Natural killer cell treated with Interleukin-12 subunit alpha and Interleukin-12 subunit beta and Interleukin-15 and Interleukin-18, amount 100 ng/mL, for 72 hours (primary cell): ENCODE measurements at regions not wholly inside any gene's neighbourhood (a gene's known extent, or its start where the extent isn't known, plus 50 kb on each side); places are given as distances from the start of the nearest gene placed in this dataset.

Experiments used
- ATAC-seq, 2 donors: fragments of 150-1000 bp; cut with Tn5 transposase in 1 of 2; sonication (Bioruptor Pico), chemical (Tn5 transposase) in 1 of 2; 2 replicates each; pipeline ENCODE4 v1.10.0; 2021
- DNase-seq: peaks from one replicate; pipeline ENCODE4 v3.0.0; 2022; ENCODE audit warnings: low spot score
- H3K27ac Mint-ChIP-seq, 2 donors: 1 replicate in 1 of 2; 2 replicates in 1 of 2; pipeline ENCODE4 v1.8.0; 2022; ENCODE audit warnings: mixed read lengths in 2 of 2, mild to moderate bottlenecking in 1 of 2, moderate library complexity in 1 of 2
- H3K27me3 Mint-ChIP-seq, 2 donors: 1 replicate in 1 of 2; 2 replicates in 1 of 2; pipeline ENCODE4 v1.8.0; 2022; ENCODE audit warnings: mixed read lengths in 2 of 2
- H3K36me3 Mint-ChIP-seq: one replicate; pipeline ENCODE4 v1.8.0; 2022; ENCODE audit warnings: mixed read lengths
- H3K4me1 Mint-ChIP-seq, 2 donors: 1 replicate in 1 of 2; 2 replicates in 1 of 2; pipeline ENCODE4 v1.8.0; 2022; ENCODE audit warnings: low read depth in 2 of 2, mixed read lengths in 2 of 2, mild to moderate bottlenecking in 1 of 2
- H3K4me3 Mint-ChIP-seq: one replicate; pipeline ENCODE4 v1.8.0; 2022; ENCODE audit warnings: mixed read lengths
- H3K9me3 Mint-ChIP-seq: 2 replicates; pipeline ENCODE4 v1.8.0; 2022; ENCODE audit warnings: mixed read lengths

DNA sequence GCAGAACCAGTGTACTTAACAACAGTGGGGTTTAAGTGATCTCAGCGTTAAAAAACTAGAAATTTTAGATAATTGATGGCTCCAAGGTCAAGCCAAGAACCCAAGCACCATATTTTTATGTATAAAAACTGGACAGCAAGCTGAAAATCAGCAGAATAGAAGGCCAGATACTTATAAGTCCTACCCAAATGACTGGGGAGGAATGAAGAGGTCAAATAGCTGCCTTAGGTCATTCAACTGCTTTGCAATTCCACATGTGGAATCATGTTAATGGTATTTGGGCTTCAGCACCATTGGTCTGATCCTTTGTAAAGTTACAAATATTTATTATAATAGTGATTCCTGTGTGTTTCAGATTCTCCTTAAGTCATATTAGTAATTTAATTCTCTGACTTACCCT, 108.4 kb downstream of the FAT3 start:
- Mint-ChIP-seq H3K4me1 (no peaks in the 10 kb centered on the region), H3K9me3 (peaks cover 4% of the 10 kb centered on the region), H3K4me3 (no peak overlapping the region), H3K36me3 (no peaks in the 10 kb centered on the region), H3K27me3 (no peaks in the 10 kb centered on the region), H3K27ac (no peak overlapping the region)
- DNase-seq (no peak), ATAC-seq (no peak)

- DNase-seq: no peak
- Mint-ChIP-seq H3K36me3 (no peaks in the 10 kb centered on the region), H3K27me3 (no peaks in the 10 kb centered on the region), H3K27ac (no peak overlapping the region), H3K4me3 (no peak overlapping the region), H3K9me3 (peaks cover 14% of the 10 kb centered on the region), H3K4me1 (no peaks in the 10 kb centered on the region)
- ATAC-seq: no peak
These were observed 116.2 kb downstream of the FAT3 start for GRCh38 chr11:92340839-92341238.

DNA sequence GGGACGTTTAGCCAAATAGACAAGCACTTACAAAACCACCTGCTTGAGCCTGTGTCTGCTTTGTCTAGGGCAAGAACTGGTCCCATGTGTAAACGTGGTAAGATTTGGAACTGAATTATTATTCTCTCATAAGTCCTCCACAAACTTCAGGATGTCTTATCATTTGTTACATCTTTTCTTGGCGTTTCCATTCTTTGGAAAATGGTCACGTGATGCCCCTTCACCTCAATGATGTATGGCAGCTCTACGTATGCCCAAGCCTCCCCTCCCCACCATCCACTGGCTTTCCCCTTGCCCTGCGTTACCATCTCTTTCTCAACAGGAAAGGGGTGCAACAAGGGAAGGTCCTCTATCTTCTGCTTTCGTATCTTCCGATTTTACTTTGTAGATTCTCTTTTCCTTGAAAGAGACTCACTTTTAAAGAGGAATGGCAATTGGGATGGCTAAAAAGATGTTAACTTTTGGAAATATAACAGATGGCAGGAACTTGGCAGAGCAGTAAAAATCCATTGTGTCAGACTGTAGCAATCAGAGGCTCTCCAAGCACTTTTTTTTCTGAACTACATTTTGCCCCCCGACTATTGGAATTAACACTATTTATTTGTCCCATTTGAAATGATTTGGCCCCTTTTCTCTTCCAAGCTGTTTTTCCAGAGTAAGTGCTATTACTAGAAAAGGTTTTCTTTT, 117.6 kb downstream of the FAT3 start:
- no peak for DNase-seq
- Mint-ChIP-seq H3K9me3 (peaks cover 16% of the 10 kb centered on the region), H3K27ac (no peak overlapping the region)

GRCh38 chr11:92342886-92343285, 118.3 kb downstream of the FAT3 start:
- Mint-ChIP-seq H3K4me3 (no peak overlapping the region), H3K9me3 (peaks cover 18% of the 10 kb centered on the region), H3K36me3 (no peaks in the 10 kb centered on the region), H3K27ac (no peak overlapping the region), H3K4me1 (no peaks in the 10 kb centered on the region), H3K27me3 (no peaks in the 10 kb centered on the region)
- ATAC-seq (no peak), DNase-seq (no peak)

More for the DNA sequence above, 117.6 kb downstream of the FAT3 start:
- no peak for ATAC-seq
- Mint-ChIP-seq H3K27me3 (no peaks in the 10 kb centered on the region), H3K36me3 (no peaks in the 10 kb centered on the region), H3K4me3 (no peak overlapping the region), H3K4me1 (no peaks in the 10 kb centered on the region)

- ATAC-seq (no peak), DNase-seq (no peak)
- no peaks in the 10 kb centered on the region for H3K4me1 Mint-ChIP-seq
- H3K4me3 Mint-ChIP-seq: no peak overlapping the region
- H3K9me3 Mint-ChIP-seq: peaks cover 13% of the 10 kb centered on the region
- no peaks in the 10 kb centered on the region for H3K27me3 Mint-ChIP-seq
- no peaks in the 10 kb centered on the region for H3K36me3 Mint-ChIP-seq
- H3K27ac Mint-ChIP-seq: no peak overlapping the region
These were observed 121.6 kb downstream of the FAT3 start for GRCh38 chr11:92346220-92346619.

DNA sequence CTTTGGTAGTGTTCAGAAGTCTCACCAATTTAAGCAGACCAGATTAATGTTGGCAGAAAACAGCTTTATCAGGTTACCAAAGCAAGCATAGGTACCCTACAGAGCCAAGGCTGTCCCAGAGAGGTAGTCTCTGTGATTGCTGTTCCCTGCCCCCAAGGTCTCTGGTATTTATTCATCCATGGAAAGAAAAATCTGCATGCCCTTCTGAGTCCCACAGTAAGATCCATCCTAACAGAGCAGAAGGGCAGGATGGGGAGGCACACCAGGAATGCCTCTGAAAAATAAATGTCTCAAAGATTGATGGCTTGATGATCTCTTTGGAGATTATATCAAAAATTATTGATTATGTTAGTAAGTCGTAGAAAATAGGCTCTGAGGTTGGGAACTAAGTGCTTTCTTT, 122.8 kb downstream of the FAT3 start:
- ATAC-seq (no peak), DNase-seq (no peak)

DNA sequence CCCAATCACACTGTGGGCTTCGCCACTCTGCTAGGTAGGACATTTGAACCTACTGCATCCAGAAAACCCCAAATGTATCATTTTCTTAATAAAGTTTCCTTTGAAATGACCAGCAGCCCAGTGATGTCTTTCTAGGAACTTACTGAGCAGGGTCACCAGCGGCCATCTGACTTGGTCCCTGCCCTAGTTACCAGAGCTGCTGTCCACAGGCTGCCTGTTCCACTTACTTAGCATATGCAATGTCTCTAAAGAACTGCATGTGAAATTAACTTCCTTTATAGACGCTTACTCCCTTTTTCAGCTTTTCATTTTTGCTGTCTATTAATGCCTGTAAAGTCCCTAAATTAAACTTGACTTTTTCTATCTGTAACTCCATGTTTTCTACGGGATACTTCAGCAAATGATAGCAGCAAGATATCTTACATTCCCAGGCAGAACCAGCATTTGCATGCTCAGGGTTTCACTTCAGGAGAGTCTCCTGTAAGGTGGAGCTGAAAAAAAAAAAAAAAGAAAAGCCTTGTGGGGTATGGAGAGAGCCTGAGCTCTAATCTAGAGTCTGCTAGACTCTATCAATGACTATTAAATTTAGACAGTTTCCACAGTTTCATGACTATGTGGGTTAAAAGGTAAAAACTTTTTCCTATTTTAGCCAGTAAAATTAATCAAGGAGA, 125.0 kb downstream of the FAT3 start:
- no peak for DNase-seq
- H3K4me3 Mint-ChIP-seq: no peak overlapping the region
- ATAC-seq: no peak
- no peak overlapping the region for H3K27ac Mint-ChIP-seq
- no peaks in the 10 kb centered on the region for H3K27me3 Mint-ChIP-seq
- peaks cover 4% of the 10 kb centered on the region for H3K36me3 Mint-ChIP-seq
- no peaks in the 10 kb centered on the region for H3K4me1 Mint-ChIP-seq
- H3K9me3 Mint-ChIP-seq: peaks cover 11% of the 10 kb centered on the region

More for the DNA sequence above, 122.8 kb downstream of the FAT3 start:
- H3K4me3 Mint-ChIP-seq: no peak overlapping the region
- no peaks in the 10 kb centered on the region for H3K4me1 Mint-ChIP-seq
- peaks cover 13% of the 10 kb centered on the region for H3K9me3 Mint-ChIP-seq
- H3K27me3 Mint-ChIP-seq: no peaks in the 10 kb centered on the region
- H3K27ac Mint-ChIP-seq: no peak overlapping the region
- no peaks in the 10 kb centered on the region for H3K36me3 Mint-ChIP-seq

GRCh38 chr11:92357344-92357743, 132.7 kb downstream of the FAT3 start:
- H3K27ac Mint-ChIP-seq: no peak overlapping the region
- H3K4me3 Mint-ChIP-seq: no peak overlapping the region
- ATAC-seq: no peak
- peaks cover 10% of the 10 kb centered on the region for H3K9me3 Mint-ChIP-seq
- H3K36me3 Mint-ChIP-seq: peaks cover 4% of the 10 kb centered on the region
- no peak for DNase-seq
- no peaks in the 10 kb centered on the region for H3K27me3 Mint-ChIP-seq
- no peaks in the 10 kb centered on the region for H3K4me1 Mint-ChIP-seq

DNA sequence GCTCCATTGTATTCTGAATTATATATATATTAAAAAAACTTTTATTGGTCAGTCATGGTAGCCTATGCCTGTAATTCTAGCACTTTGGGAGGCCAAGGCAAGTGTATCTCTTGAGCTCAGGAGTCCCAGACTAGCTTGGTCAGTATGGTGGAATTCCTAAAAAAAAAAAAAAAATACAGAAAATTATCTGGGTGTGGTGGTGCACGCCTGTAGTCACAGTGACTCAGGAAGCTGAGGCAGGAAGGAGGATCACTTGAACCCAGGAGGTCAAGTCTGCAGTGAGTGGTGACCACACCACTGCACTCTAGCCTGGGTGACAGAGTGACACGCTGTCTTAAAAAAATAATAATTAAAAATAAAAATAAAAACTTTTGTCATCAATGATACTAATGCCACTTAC, 133.2 kb downstream of the FAT3 start:
- H3K36me3 Mint-ChIP-seq: peaks cover 4% of the 10 kb centered on the region
- no peak overlapping the region for H3K4me3 Mint-ChIP-seq
- DNase-seq (no peak), ATAC-seq (no peak)
- H3K27ac Mint-ChIP-seq: no peak overlapping the region
- peaks cover 7% of the 10 kb centered on the region for H3K9me3 Mint-ChIP-seq
- no peaks in the 10 kb centered on the region for H3K4me1 Mint-ChIP-seq
- H3K27me3 Mint-ChIP-seq: no peaks in the 10 kb centered on the region

GRCh38 chr11:92361551-92361950, 136.9 kb downstream of the FAT3 start:
- DNase-seq (no peak), ATAC-seq (no peak)
- no peak overlapping the region for H3K4me3 Mint-ChIP-seq
- no peaks in the 10 kb centered on the region for H3K27me3 Mint-ChIP-seq
- no peaks in the 10 kb centered on the region for H3K4me1 Mint-ChIP-seq
- H3K27ac Mint-ChIP-seq: no peak overlapping the region
- H3K36me3 Mint-ChIP-seq: no peaks in the 10 kb centered on the region
- peaks cover 4% of the 10 kb centered on the region for H3K9me3 Mint-ChIP-seq

GRCh38 chr11:92362989-92363388, 138.4 kb downstream of the FAT3 start:
- H3K9me3 Mint-ChIP-seq: peaks cover 4% of the 10 kb centered on the region
- DNase-seq (no peak), ATAC-seq (no peak)
- H3K4me1 Mint-ChIP-seq: no peaks in the 10 kb centered on the region
- no peaks in the 10 kb centered on the region for H3K36me3 Mint-ChIP-seq
- H3K27me3 Mint-ChIP-seq: no peaks in the 10 kb centered on the region
- no peak overlapping the region for H3K27ac Mint-ChIP-seq
- H3K4me3 Mint-ChIP-seq: no peak overlapping the region

DNA sequence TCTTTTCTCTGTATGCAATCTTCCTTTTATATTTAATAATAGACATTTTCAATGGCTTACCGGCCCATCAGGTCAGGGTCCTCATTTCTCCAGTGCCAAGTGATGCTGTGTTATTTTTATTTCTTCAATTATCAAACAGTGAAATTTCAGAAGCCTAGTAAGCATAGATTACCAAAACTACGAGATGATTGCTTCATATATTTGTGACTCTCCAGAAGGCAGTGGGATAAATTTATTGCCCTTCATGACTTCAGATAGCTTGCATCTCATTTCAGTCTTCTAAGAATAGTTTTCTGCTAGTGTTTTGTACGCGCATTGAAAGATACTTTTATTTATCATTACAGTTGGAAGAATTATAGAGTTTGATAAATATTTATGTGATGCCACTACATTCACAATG, 139.6 kb downstream of the FAT3 start:
- ATAC-seq (no peak), DNase-seq (no peak)
- no peaks in the 10 kb centered on the region for H3K36me3 Mint-ChIP-seq
- H3K4me3 Mint-ChIP-seq: no peak overlapping the region
- H3K4me1 Mint-ChIP-seq: no peaks in the 10 kb centered on the region
- no peak overlapping the region for H3K27ac Mint-ChIP-seq
- H3K27me3 Mint-ChIP-seq: no peaks in the 10 kb centered on the region
- H3K9me3 Mint-ChIP-seq: peaks cover 4% of the 10 kb centered on the region

DNA sequence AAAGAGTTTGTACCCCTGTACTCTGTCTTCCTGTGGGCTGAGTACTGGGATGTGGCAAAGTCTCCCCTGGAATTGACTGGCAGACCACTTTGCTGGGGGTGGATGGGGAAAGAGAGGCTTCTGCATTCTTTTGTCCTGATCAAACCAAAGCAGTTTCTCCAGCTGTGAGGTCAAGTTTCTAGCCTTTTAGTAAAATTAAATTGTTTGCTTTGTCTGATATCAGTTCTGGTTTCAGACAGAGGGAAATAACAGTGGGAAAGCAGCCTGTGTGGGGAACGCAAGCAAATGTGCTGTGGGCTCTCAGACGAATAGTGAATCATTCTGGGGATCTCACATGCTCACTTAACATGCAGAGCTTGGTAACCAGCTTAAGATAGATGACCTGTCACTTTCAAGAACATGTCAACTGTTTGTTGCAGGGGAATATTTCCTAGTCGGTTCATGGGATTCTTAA, 151.6 kb downstream of the FAT3 start:
- DNase-seq: no peak
- Mint-ChIP-seq H3K4me3 (no peak overlapping the region), H3K9me3 (peaks cover 4% of the 10 kb centered on the region), H3K4me1 (no peaks in the 10 kb centered on the region), H3K27ac (no peak overlapping the region), H3K27me3 (no peaks in the 10 kb centered on the region), H3K36me3 (no peaks in the 10 kb centered on the region)
- no peak for ATAC-seq

GRCh38 chr11:92376680-92377079, 152.1 kb downstream of the FAT3 start:
- no peak for DNase-seq

More at GRCh38 chr11:92376680-92377079, 152.1 kb downstream of the FAT3 start:
- Mint-ChIP-seq H3K27ac (no peak overlapping the region), H3K9me3 (peaks cover 4% of the 10 kb centered on the region), H3K27me3 (no peaks in the 10 kb centered on the region), H3K36me3 (no peaks in the 10 kb centered on the region), H3K4me3 (no peak overlapping the region), H3K4me1 (no peaks in the 10 kb centered on the region)
- ATAC-seq: no peak
